LHCN-M2 (cell line): ENCODE measurements at regions not wholly inside any gene's neighbourhood (a gene's known extent, or its start where the extent isn't known, plus 50 kb on each side); places are given as distances from the start of the nearest gene placed in this dataset.
A peak's percentile ranks its signal among the peaks of the same experiment; 100 is the strongest.

Experiments
- DNase-seq: peaks from one replicate; pipeline ENCODE4 v3.0.0-alpha.2; 2012; ENCODE audit warnings: low read depth

GRCh38 chr11:128407962-128408361 is 179.4 kb downstream of the ETS1 start:
- DNase-seq, result no peak

- DNase-seq, result no peak
Measured at GRCh38 chr11:128405714-128406662, 181.4 kb downstream of the ETS1 start.

GRCh38 chr11:128405112-128405511 is 182.2 kb downstream of the ETS1 start:
- DNase-seq, result no peak

- DNase-seq, result no peak
Measured at GRCh38 chr11:128404437-128404836, 182.9 kb downstream of the ETS1 start.

- no peak for DNase-seq
Measured at GRCh38 chr11:128400382-128401203, 186.8 kb downstream of the ETS1 start.

- DNase-seq, result peak; percentile 55
Measured at GRCh38 chr11:128399251-128400121, 187.9 kb downstream of the ETS1 start.

- DNase-seq, result no peak
Measured at GRCh38 chr11:128398517-128399250, 188.7 kb downstream of the ETS1 start.

GRCh38 chr11:128397362-128397761 is 190.0 kb downstream of the ETS1 start:
- no peak for DNase-seq

GRCh38 chr11:128394431-128395089 is 192.8 kb downstream of the ETS1 start:
- DNase-seq, result no peak

- no peak for DNase-seq
Measured at GRCh38 chr11:128392259-128392658, 195.1 kb downstream of the ETS1 start.

- DNase-seq, result no peak
Measured at GRCh38 chr11:128391811-128392210, 195.5 kb downstream of the ETS1 start.

- DNase-seq, result no peak
Measured at GRCh38 chr11:128390246-128390645, 197.1 kb downstream of the ETS1 start.

- no peak for DNase-seq
Measured at GRCh38 chr11:128389461-128389976, 197.8 kb downstream of the ETS1 start.

- no peak for DNase-seq
Measured at GRCh38 chr11:128388206-128388815, 199.0 kb downstream of the ETS1 start.

- DNase-seq, result no peak
Measured at GRCh38 chr11:128379587-128380580, 207.5 kb downstream of the ETS1 start.

GRCh38 chr11:128375961-128376360 is 211.4 kb downstream of the ETS1 start:
- DNase-seq, result no peak

GRCh38 chr11:128374026-128374425 is 213.3 kb downstream of the ETS1 start:
- no peak for DNase-seq

GRCh38 chr11:128372977-128373376 is 214.4 kb downstream of the ETS1 start:
- DNase-seq, result no peak
